GM19043 (cell line): ENCODE measurements at regions not wholly inside any gene's neighbourhood (a gene's known extent, or its start where the extent isn't known, plus 50 kb on each side); places are given as distances from the start of the nearest gene placed in this dataset.

Experiments
- ATAC-seq: cut with Tn5 transposase; IDR thresholded peaks from one replicate; pipeline ENCODE4 v1.9.1; 2021; ENCODE audit warnings: low read depth; ENCODE audit not compliant: unreplicated experiment

GRCh38 chr4:187451776-187452175 is 543.8 kb upstream of the ZFP42 start:
- ATAC-seq: no peak

GRCh38 chr4:187460016-187460415 is 535.6 kb upstream of the ZFP42 start:
- no peak for ATAC-seq

- no peak for ATAC-seq
Observed at GRCh38 chr4:187464573-187464972, 531.0 kb upstream of the ZFP42 start.

DNA sequence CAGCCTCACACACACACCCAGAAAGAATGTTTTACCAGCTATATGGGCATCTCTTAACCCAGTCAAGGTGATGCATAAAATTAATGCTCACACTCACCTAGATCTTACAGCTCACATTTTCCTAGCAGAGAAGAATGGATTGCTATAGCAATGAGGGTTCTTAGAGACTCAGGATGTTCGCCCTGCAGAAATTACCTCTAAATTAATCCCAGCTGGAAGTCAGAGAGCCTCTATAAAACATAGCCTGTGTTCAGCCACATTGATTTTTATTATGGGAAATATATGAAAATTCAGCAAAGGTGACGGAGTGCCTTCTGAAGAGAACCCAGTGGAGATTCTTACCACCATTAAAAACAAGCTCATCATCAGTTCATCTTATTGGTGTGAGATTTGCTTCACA is 528.3 kb upstream of the ZFP42 start:
- no peak for ATAC-seq

DNA sequence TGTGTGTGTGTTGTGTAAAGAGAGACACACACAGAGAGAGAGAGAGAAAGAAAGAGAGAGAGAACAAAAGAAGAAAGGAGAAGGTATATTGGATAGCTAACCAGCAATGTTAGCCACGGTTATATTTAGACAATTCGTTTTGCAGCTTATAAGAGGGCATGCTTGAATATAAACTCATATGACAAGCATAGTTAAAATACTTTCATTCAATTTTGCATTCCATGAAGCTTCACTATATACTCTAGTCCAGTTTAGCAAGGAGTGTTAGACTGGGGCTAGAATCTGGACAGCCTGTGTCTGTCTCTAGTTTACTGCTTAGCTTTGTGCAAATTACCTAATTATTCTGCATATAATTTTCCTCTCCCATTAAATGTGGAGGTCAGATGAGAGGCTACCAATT is 525.9 kb upstream of the ZFP42 start:
- ATAC-seq: no peak

DNA sequence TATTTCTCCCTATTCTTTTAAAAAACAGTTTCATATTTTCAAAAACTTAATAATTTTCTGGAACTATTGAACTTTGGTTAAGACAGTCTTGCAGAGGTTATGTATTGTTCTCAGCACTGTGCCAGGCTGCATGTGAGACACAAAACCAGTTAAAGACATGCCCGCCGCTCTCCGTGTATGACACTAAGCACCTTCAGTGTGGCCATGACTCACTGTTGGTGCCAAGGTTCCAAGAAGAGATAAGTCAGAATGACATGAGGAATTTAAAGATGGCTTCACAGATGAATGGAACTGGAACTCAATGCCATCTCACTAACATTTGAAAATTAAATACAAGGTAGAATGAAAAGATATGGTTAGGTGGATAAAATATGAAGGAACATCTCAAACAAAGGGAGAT is 525.5 kb upstream of the ZFP42 start:
- ATAC-seq: no peak

DNA sequence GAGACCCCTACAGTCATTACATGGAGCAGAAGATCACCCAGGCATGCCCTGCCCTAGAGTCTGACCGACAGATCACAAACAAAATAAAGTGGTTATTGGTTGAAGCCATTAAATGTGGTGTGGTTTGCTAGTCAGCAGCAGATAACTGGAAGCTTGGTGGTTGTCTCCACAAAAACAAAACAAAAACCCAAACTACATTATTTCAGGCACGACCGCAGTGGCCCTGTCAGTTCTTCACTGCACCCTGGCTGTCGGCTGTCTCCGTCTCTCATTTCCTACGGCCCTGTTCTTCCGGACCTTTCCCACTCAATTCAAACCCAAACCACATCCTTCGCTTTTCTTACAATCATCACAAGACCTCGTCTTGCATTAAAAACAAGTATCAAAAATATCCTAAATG is 521.3 kb upstream of the ZFP42 start:
- no peak for ATAC-seq

GRCh38 chr4:187475901-187476300 is 519.7 kb upstream of the ZFP42 start:
- ATAC-seq: no peak

GRCh38 chr4:187477224-187477623 is 518.3 kb upstream of the ZFP42 start:
- no peak for ATAC-seq

DNA sequence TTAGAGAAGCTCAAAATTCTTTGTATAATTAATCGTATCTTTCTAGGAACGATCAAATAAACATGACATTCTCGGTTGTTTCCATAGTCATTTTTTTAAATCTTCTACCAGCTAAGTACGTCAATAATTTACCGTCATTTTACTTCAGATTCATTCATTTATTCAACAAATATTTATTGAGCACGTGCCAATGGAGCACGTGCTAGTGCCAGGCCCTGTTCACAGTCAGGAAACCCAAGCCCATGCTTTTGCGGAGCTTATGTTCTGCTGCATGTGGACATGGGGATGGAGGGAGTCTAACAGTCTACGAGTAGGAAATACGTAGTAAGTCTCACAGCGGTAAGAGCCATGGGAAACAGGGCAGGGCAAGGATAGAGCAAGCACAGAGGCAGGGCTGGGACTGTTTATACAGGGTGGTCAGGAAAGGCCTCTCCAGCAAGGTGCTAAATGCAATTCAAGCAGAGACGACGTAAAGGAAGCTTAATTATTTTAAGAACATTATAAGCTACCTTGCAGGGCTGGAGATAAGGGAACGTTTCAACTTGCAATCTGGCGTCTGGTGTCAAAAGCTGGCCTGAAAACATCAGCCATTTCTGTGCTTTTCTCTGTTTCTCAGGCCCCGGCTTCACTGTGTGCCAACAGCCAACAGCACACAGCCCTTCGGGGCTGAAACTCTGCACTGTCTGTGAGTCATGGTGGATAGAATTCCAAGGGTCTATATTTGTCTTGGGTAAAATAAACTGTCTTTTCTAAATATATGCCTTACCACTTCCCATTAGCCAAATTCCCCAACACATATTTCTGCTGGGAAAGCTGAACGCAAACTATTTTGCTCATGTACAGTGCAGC is 517.1 kb upstream of the ZFP42 start:
- no peak for ATAC-seq

DNA sequence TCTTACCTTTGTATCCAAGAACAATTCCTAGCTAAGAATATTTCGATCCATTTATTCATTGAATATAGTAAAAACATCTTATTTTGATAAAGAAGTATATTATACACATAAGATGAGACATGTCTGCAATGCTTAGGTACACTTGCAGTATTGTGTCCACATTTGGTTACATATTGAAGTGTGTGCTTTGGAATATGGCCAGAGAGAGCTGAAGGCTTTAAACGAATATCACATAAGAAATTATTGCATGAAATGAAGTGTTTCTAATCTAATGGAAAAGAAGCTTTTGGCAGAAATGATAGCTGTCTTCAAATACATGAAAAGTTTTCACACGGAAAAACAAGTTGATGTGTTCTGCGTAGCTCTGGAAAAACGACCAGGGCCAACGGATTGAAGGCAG is 516.1 kb upstream of the ZFP42 start:
- no peak for ATAC-seq

GRCh38 chr4:187480146-187481145 is 515.1 kb upstream of the ZFP42 start:
- no peak for ATAC-seq

DNA sequence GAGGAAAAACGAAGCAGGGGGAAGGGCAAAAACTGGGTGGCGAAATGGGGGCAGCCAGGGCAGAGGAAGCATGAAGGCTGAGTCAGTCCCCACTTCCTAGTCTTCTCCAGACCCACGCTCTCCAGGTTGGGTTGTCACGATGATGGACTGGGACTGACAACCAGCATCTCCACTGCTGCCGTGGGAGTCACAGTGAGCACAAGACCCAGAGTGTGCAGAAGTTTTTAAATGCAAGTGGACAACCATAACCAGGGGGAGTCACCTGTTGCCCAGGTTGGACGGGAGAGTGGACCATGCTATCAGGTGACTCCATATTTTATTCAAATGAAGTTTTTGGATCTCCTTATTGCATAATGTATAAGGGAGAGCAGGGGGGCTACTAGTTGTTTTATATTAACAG is 511.4 kb upstream of the ZFP42 start:
- no peak for ATAC-seq

DNA sequence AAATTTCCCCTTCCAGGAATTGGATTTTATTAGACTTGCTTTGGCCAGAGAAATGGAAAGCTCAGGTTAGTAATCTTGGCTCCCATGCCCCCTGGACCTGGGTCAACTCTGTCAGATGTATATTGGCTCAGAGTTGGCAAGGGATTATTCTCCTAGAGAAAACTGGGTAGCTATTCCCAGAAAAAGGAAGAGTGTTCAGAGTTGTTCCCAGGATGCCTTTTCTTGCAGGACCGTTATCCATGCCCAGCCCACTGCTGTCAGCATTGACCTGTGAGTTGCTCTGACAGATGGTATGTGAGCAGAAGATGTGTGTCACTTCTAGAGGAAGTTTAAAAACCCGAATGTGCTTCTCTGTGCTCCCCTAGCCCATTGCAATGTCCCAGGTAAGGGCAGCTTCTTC is 509.9 kb upstream of the ZFP42 start:
- ATAC-seq: no peak

DNA sequence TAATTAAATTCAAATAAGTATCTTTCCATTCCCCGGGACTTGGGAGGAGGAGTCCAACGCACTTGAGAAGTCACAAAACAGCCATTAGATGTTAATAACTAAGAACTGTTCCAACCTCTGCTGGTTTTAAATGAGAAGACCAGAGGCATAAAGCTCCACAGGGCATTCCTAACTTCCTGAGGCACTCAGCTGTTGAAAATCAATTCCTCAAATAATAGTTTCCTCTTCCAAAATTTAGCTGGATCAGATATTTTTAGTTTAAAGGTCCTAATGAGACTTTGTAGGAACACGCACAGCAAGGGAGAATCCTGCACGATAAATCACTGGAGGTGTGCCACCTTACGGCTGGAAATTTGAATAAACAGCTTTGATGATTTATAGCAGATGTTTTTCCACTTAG is 504.3 kb upstream of the ZFP42 start:
- ATAC-seq: no peak

DNA sequence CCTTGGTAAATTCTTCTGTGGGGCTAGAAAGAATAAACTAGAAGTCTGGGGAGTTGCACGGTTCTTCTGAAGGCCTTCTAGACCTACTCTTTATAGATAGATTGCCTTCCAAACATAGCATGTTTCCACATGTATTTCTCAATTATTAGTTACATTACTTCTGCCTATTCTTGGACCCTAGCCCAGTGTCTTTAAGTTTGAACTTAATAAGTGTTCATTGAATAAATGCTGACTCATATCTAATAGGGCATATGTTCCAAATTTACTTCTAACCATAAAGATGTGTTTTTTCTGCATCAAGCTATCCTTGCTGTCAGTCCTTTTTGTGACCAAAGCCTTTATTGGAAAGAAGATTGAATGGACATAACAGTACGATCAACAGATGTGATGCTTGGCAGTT is 503.6 kb upstream of the ZFP42 start:
- ATAC-seq: no peak

DNA sequence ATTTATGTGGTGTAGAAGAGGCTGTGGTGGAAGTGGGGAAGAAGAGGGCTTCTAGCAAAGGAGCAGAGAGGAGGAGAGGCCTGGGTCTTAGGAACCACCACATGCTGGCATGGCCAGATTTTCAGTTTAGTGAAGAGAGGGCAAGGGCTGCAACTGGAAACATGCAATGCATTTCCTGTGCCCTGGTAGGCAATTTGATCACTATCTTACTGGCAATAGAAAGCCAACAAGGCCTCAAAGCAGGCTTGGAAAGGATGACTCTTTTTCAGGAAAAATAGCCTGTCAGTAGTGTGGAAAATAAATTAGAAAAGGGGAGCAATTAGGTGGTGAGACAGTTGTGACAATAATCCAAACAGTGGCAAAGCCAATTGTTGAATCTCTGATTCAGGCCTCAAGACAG is 501.9 kb upstream of the ZFP42 start:
- ATAC-seq: no peak

- no peak for ATAC-seq
Observed at GRCh38 chr4:187499956-187500355, 495.6 kb upstream of the ZFP42 start.

DNA sequence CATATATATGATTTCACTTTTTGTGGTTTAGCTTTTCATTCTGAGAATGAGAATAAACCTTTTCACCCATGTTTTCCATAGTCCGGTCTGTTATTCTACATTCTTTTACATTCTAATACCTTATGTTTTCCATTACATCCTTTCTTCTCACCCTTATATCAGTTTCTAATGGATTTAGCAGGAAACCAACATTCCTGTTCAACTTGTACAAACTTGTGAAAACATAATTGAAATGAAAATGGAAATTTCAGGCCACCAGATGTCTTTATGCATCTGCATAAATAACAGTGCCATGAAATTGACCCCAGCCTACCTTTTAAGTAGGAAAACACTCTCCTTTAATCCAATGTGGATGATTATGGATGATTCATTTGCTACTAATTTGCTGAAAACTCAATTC is 494.8 kb upstream of the ZFP42 start:
- no peak for ATAC-seq

GRCh38 chr4:187501731-187502130 is 493.8 kb upstream of the ZFP42 start:
- ATAC-seq: no peak

- ATAC-seq: no peak
Observed at GRCh38 chr4:187504974-187505797, 490.4 kb upstream of the ZFP42 start.
